ENCODE measurements at regions not wholly inside any gene's neighbourhood (a gene's known extent, or its start where the extent isn't known, plus 50 kb on each side); places are given as distances from the start of the nearest gene placed in this dataset.

GRCh38 chr9:106773750-106774149 is 89.2 kb upstream of the ZNF462 start:
- no peak overlapping the region for H2BK15ac ChIP-seq (ENCODE audit: low read depth, low read length)
- H3T11ph ChIP-seq (ENCODE audit: low read length): no peak overlapping the region
- no peaks in the 10 kb centered on the region for H3K4me1 ChIP-seq (ENCODE audit: insufficient read depth, low read length)
- no peak overlapping the region for H3K4me2 ChIP-seq (ENCODE audit: insufficient read depth, insufficient read length, low read length)
- H3K27ac ChIP-seq (ENCODE audit: insufficient read length, low read depth, low read length): no peak overlapping the region
- no peak overlapping the region for H3K23ac ChIP-seq (ENCODE audit: insufficient read length, low read depth, low read length)
- no peaks in the 10 kb centered on the region for H3K27me3 Mint-ChIP-seq (ENCODE audit: low read depth)
- H3K56ac ChIP-seq (ENCODE audit: insufficient read length, low read depth, low read length): no peak overlapping the region
- no peak overlapping the region for H2BK120ac ChIP-seq (ENCODE audit: low read depth, low read length, poor library complexity, severe bottlenecking)
- H3K27me3 ChIP-seq (ENCODE audit: insufficient read depth, low read length): no peaks in the 10 kb centered on the region
- no peak overlapping the region for H3K18ac ChIP-seq (ENCODE audit: insufficient read length, low read depth, low read length)
- peaks cover 0 to 5% of the 10 kb centered on the region in 2 experiments; a peak in 2 of 4 replicates for H3K4me1 Mint-ChIP-seq
- no peaks in the 10 kb centered on the region for H3K23me2 ChIP-seq (ENCODE audit: insufficient read length, low read depth, low read length, poor library complexity, severe bottlenecking)
- no peak overlapping the region for H2BK12ac ChIP-seq (ENCODE audit: insufficient read length, low read depth, low read length)
- no peak overlapping the region for H3K4ac ChIP-seq (ENCODE audit: low read depth, low read length)
- H4K8ac ChIP-seq (replicated peaks; ENCODE audit: insufficient read length, low read depth, low read length): no peak overlapping the region
- no peak overlapping the region for H2BK20ac ChIP-seq (ENCODE audit: low read depth, low read length, poor library complexity, severe bottlenecking)
- H4K5ac ChIP-seq (ENCODE audit: insufficient read length, low read depth, low read length): no peak overlapping the region
- H3K9ac ChIP-seq (ENCODE audit: extremely low read depth, insufficient read length, low read length): no peak overlapping the region
- no peaks in the 10 kb centered on the region for H3K36me3 Mint-ChIP-seq (ENCODE audit: insufficient read depth in 1 of 3, low read depth in 3 of 3)
- no peak overlapping the region for H4K91ac ChIP-seq (ENCODE audit: insufficient read length, low read depth, low read length)
- no peak for TF ChIP-seq CTCF (conservative IDR thresholded peaks at IDR 0.05)
- H3K4me3 Mint-ChIP-seq: no peak overlapping the region
- H3K79me1 ChIP-seq (ENCODE audit: insufficient read depth, low read depth, low read length, poor library complexity, severe bottlenecking): no peaks in the 10 kb centered on the region
- no CpG with 5 or more reads among the region's 7 CpGs for WGBS (ENCODE audit: extremely low coverage, insufficient read length, low lambda C conversion rate)
- H4K20me1 ChIP-seq (ENCODE audit: control insufficient read depth, insufficient read depth, insufficient read length): no peaks in the 10 kb centered on the region
- H3K9me3 ChIP-seq (ENCODE audit: control insufficient read depth, low read depth, low read length): no peaks in the 10 kb centered on the region
- H3K14ac ChIP-seq (ENCODE audit: insufficient read depth, low read length): no peak overlapping the region
- no peak for DNase-seq
- no peak overlapping the region for H2AFZ ChIP-seq (ENCODE audit: low read length)
- H3K79me2 ChIP-seq (ENCODE audit: insufficient read depth, low read length): no peaks in the 10 kb centered on the region
- no peaks in the 10 kb centered on the region; a peak in 1 of 5 replicates for H3K9me3 Mint-ChIP-seq
- H2BK5ac ChIP-seq (ENCODE audit: insufficient read length, low read length): no peak overlapping the region
- no peak overlapping the region for H3K27ac Mint-ChIP-seq
- H2AK5ac ChIP-seq (ENCODE audit: insufficient read length, low read length): no peak overlapping the region

Data from H9 (cell line).